DMS53 treated with DMSO at 0.1 percent for 48 hours (cell line): ENCODE measurements at regions not wholly inside any gene's neighbourhood (a gene's known extent, or its start where the extent isn't known, plus 50 kb on each side); places are given as distances from the start of the nearest gene placed in this dataset.

Experiments
- DNase-seq: peaks from one replicate; lab custom pipeline; 2025; ENCODE audit not compliant: unreplicated experiment; lab: John Stamatoyannopoulos, UW

DNA sequence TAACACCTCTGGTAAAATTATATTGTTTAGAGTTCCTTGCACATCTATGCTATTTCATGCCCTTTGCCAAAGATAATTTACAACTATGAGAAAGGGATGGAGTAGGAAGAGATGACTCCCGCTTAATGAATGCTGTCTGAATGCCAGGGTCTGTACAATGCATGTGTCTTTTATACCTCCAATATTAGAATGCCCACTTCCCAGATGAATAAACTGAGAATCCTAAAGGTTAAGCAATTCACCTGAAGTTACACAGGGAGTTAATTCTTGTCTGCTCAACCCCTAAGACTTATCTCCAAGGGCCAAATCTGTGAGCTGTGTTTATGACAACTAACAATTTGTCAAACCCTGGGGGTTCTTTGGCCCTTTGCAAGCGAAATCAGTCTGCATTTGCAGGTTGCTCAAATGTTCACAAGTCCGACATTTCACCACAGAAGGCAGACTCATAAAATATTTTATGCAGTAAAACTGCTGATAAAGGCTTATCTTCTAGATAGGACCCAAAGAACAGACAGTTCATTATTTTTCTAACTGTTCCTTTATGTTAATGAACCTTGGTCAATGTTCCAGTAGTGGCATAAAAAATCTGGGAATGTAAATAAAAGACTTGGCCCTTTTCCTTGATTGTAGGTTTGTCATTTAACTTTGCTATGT, 50.2 kb upstream of the ATP1A1 start:
- no peak for DNase-seq
